Duodenal mucosa (tissue), 2 donors: ENCODE measurements at regions not wholly inside any gene's neighbourhood (a gene's known extent, or its start where the extent isn't known, plus 50 kb on each side); places are given as distances from the start of the nearest gene placed in this dataset.
"Not testable (repeated sequence)": the region's sequence is repeated elsewhere in the genome, so short reads cannot be mapped to it uniquely, and the experiment has no call there.

Experiments
- H3K27ac ChIP-seq: one replicate; pipeline ENCODE4 v1.7.0; 2013; ENCODE audit warnings: low read depth, low read length
- H3K27me3 ChIP-seq, 2 donors: one replicate each; pipeline ENCODE4 v1.7.0; 2013; ENCODE audit warnings: low read length in 2 of 2, control low read depth in 1 of 2; ENCODE audit not compliant: insufficient read depth in 2 of 2, control insufficient read depth in 1 of 2
- H3K36me3 ChIP-seq, 2 donors: one replicate each; pipeline ENCODE4 v1.7.0; 2013; ENCODE audit warnings: low read length in 2 of 2, control low read depth in 1 of 2; ENCODE audit not compliant: insufficient read depth in 2 of 2, control insufficient read depth in 1 of 2
- H3K4me1 ChIP-seq, 2 donors: one replicate each; pipeline ENCODE4 v1.7.0; 2013; ENCODE audit warnings: low read length in 2 of 2, control low read depth in 1 of 2; ENCODE audit not compliant: insufficient read depth in 2 of 2, control insufficient read depth in 1 of 2
- H3K4me3 ChIP-seq, 2 donors: one replicate each; pipeline ENCODE4 v1.7.0; 2013; ENCODE audit warnings: low read length in 2 of 2, low read depth in 1 of 2
- H3K9ac ChIP-seq, 2 donors: one replicate each; pipeline ENCODE4 v1.7.0; 2013; ENCODE audit warnings: low read length in 2 of 2, low read depth in 1 of 2
- H3K9me3 ChIP-seq, 2 donors: one replicate each; pipeline ENCODE4 v1.7.0; 2013; ENCODE audit warnings: low read length in 2 of 2, control low read depth in 1 of 2; ENCODE audit not compliant: control insufficient read depth in 1 of 2

DNA sequence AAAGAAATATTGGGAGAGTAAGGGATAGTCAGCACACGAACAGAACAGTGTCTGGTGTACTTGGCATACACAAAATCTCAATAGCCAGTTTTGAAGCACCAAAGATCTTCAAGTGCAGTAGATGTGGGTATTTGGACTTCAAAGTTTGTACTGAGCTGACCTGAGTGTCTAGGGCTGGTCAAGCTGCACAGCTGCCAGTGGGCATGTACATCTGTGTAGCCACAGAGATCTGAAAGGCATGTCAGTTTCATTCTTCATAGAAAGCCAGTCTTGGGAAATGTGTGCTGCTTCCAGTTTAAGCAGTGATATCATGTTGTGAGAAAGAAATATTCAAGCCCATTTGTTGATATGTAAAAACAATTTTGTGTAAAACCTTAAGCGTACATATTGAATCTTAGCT, 279.0 kb upstream of the SYT10 start:
- Histone ChIP-seq H3K27ac (no peak overlapping the region), H3K36me3 (no peaks in the 10 kb centered on the region), H3K4me3 (no peak overlapping the region), H3K9me3 (no peaks in the 10 kb centered on the region), H3K27me3 (no peaks in the 10 kb centered on the region), H3K9ac (no peak overlapping the region), H3K4me1 (no peaks in the 10 kb centered on the region)

DNA sequence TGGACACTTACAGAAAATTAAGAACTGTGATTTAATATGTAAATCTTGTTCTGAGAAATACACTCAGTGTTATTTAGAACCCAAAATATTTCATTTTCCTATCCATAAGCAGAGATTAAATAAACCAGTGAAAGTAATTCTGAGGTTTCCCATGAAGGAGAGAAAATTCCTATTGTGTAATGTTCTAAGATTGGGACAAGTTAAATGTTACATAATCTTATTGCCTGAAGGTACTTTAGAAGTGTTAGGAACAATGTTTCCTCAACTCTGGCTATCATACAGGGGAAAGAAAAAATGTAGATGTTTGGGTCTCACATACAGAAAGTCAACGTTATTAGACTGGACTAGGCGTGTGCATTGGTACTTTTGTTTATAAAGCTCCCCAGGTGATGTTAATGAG, 281.9 kb upstream of the SYT10 start:
- Histone ChIP-seq H3K27ac (no peak overlapping the region), H3K4me1 (no peaks in the 10 kb centered on the region), H3K27me3 (no peaks in the 10 kb centered on the region), H3K36me3 (no peaks in the 10 kb centered on the region), H3K9me3 (no peaks in the 10 kb centered on the region), H3K9ac (no peak overlapping the region), H3K4me3 (no peak overlapping the region)

DNA sequence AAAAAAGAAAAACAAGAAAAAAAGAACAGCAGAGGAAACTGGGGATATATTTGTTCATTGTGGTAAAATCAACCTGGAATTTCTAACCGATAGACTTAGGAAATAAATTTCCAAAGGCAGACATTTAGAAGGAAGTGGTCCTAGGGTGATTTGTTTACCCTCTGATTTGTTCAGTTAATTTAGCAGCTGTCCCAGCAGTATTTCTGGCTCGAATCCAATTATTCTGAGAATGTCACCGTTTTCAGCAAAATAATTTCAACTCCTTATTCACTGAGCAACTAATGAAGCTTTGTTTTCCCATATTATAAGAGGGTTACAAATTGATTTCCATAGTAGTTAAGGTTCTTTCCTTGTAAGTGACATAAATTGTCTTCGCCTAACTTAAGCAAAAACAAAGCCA, 285.2 kb upstream of the SYT10 start:
- Histone ChIP-seq H3K4me3 (no peak overlapping the region), H3K4me1 (no peaks in the 10 kb centered on the region), H3K9ac (no peak overlapping the region), H3K9me3 (no peaks in the 10 kb centered on the region), H3K36me3 (no peaks in the 10 kb centered on the region), H3K27me3 (no peaks in the 10 kb centered on the region), H3K27ac (no peak overlapping the region)

DNA sequence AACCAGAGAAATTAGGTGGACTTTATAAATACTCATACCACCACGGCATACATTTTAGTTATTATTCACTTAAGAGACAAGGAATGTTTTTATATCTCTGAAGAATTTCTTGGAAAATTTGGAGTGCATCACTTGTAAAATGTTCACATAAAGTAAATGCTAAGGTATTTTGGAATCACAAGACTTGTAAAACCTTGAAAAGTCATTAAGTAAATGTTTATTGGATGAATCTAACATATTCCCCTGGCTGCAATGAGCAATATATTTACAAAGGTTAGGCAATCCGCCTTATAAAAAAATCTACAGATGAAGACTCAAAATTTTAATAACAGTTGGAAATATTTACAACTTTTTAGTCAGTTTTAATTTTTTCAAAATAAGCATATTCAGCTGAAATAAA, 287.4 kb upstream of the ALG10 start:
- no peak overlapping the region for H3K4me3 ChIP-seq
- no peak overlapping the region for H3K9ac ChIP-seq
- H3K9me3 ChIP-seq = peaks cover 0 to 6% of the 10 kb centered on the region in 2 donors
- no peaks in the 10 kb centered on the region for H3K36me3 ChIP-seq
- H3K27me3 ChIP-seq = no peaks in the 10 kb centered on the region
- no peak overlapping the region for H3K27ac ChIP-seq
- no peaks in the 10 kb centered on the region for H3K4me1 ChIP-seq

DNA sequence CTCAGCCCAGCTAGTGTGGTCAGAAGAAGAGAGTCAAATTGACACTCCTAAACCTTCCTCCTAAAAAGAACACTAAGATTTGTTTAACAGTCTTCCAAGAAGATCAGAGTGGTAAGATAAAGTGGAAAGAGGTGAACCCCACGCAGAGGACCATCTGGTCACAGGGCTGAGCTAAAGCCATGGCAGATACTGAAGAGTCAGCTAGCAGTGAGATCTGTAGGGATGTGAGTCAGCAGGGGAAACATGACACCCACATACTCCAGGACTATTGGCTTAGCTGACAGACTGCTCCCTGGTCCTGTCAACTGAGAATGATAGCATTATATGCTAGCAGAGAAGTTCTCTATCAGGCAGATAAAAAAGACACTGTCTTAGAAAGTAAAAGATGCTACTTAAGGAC, 269.4 kb upstream of the ALG10 start:
- Histone ChIP-seq H3K27ac (no peak overlapping the region), H3K4me1 (no peaks in the 10 kb centered on the region), H3K4me3 (no peak overlapping the region), H3K27me3 (no peaks in the 10 kb centered on the region), H3K9me3 (no peaks in the 10 kb centered on the region), H3K9ac (no peak overlapping the region), H3K36me3 (no peaks in the 10 kb centered on the region)

DNA sequence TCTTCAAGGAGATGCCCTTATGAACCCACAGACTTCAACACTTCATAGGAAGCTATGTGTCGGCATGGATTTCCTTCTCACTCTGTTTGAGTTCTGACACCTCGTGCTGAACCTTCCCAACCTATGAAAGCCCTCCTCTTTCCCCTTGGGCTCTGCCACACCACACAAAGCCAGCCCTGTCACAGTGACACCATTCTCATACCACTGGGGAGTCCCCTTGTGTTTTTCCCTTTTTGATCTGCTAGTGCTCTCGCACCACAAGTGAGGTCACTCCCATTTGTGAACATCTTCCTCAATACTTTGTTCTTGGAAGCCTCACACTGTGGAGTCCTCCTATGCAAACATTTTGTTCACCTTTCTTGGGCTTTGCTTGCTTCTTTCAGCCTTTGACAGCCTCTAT, 264.6 kb upstream of the ALG10 start:
- Histone ChIP-seq H3K27ac (no peak overlapping the region), H3K4me3 (no peak overlapping the region), H3K9ac (no peak overlapping the region), H3K36me3 (no peaks in the 10 kb centered on the region), H3K9me3 (no peaks in the 10 kb centered on the region), H3K4me1 (no peaks in the 10 kb centered on the region), H3K27me3 (no peaks in the 10 kb centered on the region)

DNA sequence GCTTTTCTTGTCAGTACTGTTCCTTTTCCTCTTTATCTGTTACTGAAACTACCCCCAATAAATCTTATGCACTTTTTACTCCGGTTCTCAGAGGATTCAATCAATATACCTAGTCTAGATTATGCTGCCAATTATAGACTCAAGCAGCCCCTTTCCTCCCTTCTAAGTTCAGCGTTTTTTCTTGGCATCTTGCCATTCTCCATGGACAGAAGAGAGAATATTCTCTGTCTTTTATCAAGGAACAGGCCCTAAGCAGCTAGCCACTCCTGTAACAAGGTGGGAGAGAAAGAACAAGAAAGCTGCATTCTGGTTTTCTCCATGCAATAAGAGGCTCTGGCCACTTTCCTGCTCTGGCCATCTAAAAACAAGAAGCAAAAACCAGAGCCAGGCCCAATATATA, 263.0 kb upstream of the ALG10 start:
- no peak overlapping the region for H3K9ac ChIP-seq
- no peaks in the 10 kb centered on the region for H3K36me3 ChIP-seq
- no peaks in the 10 kb centered on the region for H3K4me1 ChIP-seq
- H3K9me3 ChIP-seq = no peaks in the 10 kb centered on the region
- no peak overlapping the region for H3K4me3 ChIP-seq
- no peaks in the 10 kb centered on the region for H3K27me3 ChIP-seq
- no peak overlapping the region for H3K27ac ChIP-seq

DNA sequence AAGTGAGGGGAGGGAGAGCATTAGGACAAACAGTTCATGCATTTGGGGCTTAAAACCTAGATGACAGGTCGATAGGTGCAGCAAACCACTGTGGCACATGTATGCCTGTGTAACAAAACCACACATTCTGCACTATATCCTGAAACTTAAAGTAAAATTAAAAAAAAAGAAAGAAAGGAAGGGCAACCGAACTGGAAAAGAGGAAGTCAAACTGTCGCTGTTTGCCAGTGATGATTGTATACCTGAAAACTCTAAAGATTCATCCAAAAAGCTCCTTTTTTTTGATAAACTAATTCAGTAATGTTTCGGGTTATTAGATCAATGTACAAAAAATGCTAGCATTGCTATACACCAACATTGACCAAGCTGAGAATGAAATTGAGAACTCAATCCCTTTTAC, 259.0 kb upstream of the ALG10 start:
- Histone ChIP-seq H3K27ac (no peak overlapping the region), H3K9me3 (no peaks in the 10 kb centered on the region), H3K4me3 (no peak overlapping the region), H3K27me3 (no peaks in the 10 kb centered on the region), H3K4me1 (no peaks in the 10 kb centered on the region), H3K9ac (no peak overlapping the region), H3K36me3 (no peaks in the 10 kb centered on the region)

DNA sequence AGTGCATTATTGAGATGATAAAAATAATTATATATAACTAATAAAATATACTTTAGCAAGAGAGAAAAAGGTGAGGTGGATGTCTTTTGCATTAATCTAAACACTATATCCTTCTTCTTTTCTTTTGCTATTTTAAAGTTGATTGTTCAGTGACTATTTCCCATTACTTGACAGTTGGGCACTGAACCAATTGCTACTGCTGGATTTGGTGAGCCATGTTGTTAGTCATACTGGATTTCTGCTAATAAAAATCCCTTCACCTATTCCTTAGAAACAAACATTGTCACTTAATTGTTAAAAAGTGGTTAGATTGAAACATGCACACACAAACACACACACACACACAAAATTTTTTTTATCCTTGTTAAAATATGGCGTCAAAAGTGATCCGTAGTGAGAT, 251.6 kb upstream of the ALG10 start:
- Histone ChIP-seq H3K36me3 (no peaks in the 10 kb centered on the region), H3K27me3 (no peaks in the 10 kb centered on the region), H3K4me3 (no peak overlapping the region), H3K9ac (no peak overlapping the region), H3K27ac (no peak overlapping the region), H3K9me3 (no peaks in the 10 kb centered on the region), H3K4me1 (no peaks in the 10 kb centered on the region)

DNA sequence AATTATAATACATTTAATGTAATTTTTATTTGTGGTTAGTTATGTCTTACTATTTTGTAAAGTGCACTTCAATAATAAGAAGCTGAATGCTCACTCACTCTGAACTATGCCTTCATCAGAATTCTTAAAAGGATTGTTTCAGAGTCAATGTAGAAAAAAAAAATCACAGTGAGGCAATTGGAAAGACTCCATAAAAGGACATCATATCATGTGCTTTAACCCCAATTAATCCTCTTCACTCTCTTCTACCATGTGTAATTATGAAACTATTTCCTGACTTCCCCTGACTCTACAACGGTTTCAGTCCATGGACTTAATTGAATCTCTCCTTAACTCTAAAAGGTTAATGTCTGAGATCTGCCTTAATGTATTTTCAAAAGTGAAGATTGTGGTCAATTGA, 250.4 kb upstream of the ALG10 start:
- H3K27ac ChIP-seq = no peak overlapping the region
- no peaks in the 10 kb centered on the region for H3K9me3 ChIP-seq
- no peaks in the 10 kb centered on the region for H3K4me1 ChIP-seq
- H3K27me3 ChIP-seq = no peaks in the 10 kb centered on the region
- no peaks in the 10 kb centered on the region for H3K36me3 ChIP-seq
- H3K9ac ChIP-seq = no peak overlapping the region
- no peak overlapping the region for H3K4me3 ChIP-seq

DNA sequence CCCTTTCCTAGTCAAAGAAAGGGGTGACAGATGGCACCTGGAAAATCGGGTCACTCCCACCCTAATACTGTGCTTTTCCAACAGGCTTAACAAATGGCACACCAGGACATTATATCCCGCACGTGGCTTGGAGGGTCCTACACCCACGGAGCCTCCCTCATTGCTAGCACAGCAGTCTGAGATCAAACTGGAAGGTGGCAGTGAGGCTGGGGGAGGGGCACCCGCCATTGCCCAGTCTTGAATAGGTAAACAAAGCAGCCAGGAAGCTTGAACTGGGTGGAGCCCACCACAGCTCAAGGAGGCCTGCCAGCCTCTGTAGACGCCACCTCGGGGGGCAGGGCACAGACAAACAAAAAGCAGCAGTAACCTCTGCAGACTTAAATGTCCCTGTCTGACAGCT, 249.2 kb upstream of the ALG10 start:
- H3K36me3 ChIP-seq, H3K4me3 ChIP-seq, H3K27ac ChIP-seq, H3K27me3 ChIP-seq, H3K9ac ChIP-seq, H3K4me1 ChIP-seq, H3K9me3 ChIP-seq: not testable (repeated sequence)
